ENCODE measurements at regions not wholly inside any gene's neighbourhood (a gene's known extent, or its start where the extent isn't known, plus 50 kb on each side); places are given as distances from the start of the nearest gene placed in this dataset.
"Not testable (repeated sequence)": the region's sequence is repeated elsewhere in the genome, so short reads cannot be mapped to it uniquely, and the experiment has no call there.

- intact Hi-C loops (cut with DNase I; ENCODE audit: low total_unique reads) = no loop called here
- TF ChIP-seq POLR2A (IDR thresholded peaks at IDR 0.05) (no peak), CTCF (IDR thresholded peaks at IDR 0.05 in 4 of 5, conservative IDR thresholded peaks at IDR 0.05 in 1 of 5) (no peak)
- no peaks in the 10 kb centered on the region for H3K27me3 ChIP-seq
- no peak for ATAC-seq
- H3K27ac ChIP-seq = no peak overlapping the region
- DNase-seq = no peak
- H3K4me3 ChIP-seq = no peak overlapping the region
- H3K4me1 ChIP-seq = no peaks in the 10 kb centered on the region
- no peaks in the 10 kb centered on the region for H3K36me3 ChIP-seq
- in situ Hi-C loops (cut with MboI; ENCODE audit: low sequenced_read_pairs in 4 of 4) = no loop called here
- H3K9me3 ChIP-seq = no peaks in the 10 kb centered on the region
Measured at GRCh38 chrX:77119706-77120105, 327.5 kb upstream of the FGF16 start.

- H3K27me3 ChIP-seq; H3K27ac ChIP-seq; H3K36me3 ChIP-seq; DNase-seq; in situ Hi-C loops (cut with MboI; ENCODE audit: low sequenced_read_pairs in 4 of 4); H3K9me3 ChIP-seq; intact Hi-C loops (cut with DNase I; ENCODE audit: low total_unique reads); H3K4me3 ChIP-seq; ATAC-seq; H3K4me1 ChIP-seq: not testable (repeated sequence)
Measured at GRCh38 chrX:77123917-77124316, 323.3 kb upstream of the FGF16 start.

- in situ Hi-C loops (cut with MboI; ENCODE audit: low sequenced_read_pairs in 4 of 4); DNase-seq; H3K9me3 ChIP-seq; ATAC-seq; H3K27me3 ChIP-seq; H3K4me3 ChIP-seq; H3K36me3 ChIP-seq; H3K27ac ChIP-seq; intact Hi-C loops (cut with DNase I; ENCODE audit: low total_unique reads); H3K4me1 ChIP-seq: not testable (repeated sequence)
Measured at GRCh38 chrX:77127571-77127970, 319.6 kb upstream of the FGF16 start.

GRCh38 chrX:77143907-77144306 lies 303.3 kb upstream of the FGF16 start:
- ATAC-seq = no peak
- no peaks in the 10 kb centered on the region for H3K36me3 ChIP-seq
- no peak overlapping the region for H3K4me3 ChIP-seq
- intact Hi-C loops (cut with DNase I; ENCODE audit: low total_unique reads) = no loop called here
- H3K9me3 ChIP-seq = no peaks in the 10 kb centered on the region
- no peaks in the 10 kb centered on the region for H3K4me1 ChIP-seq
- H3K27me3 ChIP-seq = no peaks in the 10 kb centered on the region
- in situ Hi-C loops (cut with MboI; ENCODE audit: low sequenced_read_pairs in 4 of 4) = no loop called here
- no peak overlapping the region for H3K27ac ChIP-seq
- TF ChIP-seq CTCF (IDR thresholded peaks at IDR 0.05 in 4 of 5, conservative IDR thresholded peaks at IDR 0.05 in 1 of 5) = no peak
- TF ChIP-seq POLR2A (IDR thresholded peaks at IDR 0.05) = no peak
- no peak for DNase-seq

GRCh38 chrX:77160301-77160700 lies 286.9 kb upstream of the FGF16 start:
- DNase-seq (no peak), ATAC-seq (no peak)
- H3K27me3 ChIP-seq = no peaks in the 10 kb centered on the region
- no peaks in the 10 kb centered on the region for H3K9me3 ChIP-seq
- no peak overlapping the region for H3K27ac ChIP-seq
- no peak overlapping the region for H3K4me3 ChIP-seq
- H3K4me1 ChIP-seq = no peaks in the 10 kb centered on the region
- in situ Hi-C loops (cut with MboI; ENCODE audit: low sequenced_read_pairs in 4 of 4) (no loop called here), intact Hi-C loops (cut with DNase I; ENCODE audit: low total_unique reads) (no loop called here)
- H3K36me3 ChIP-seq = no peaks in the 10 kb centered on the region
- TF ChIP-seq POLR2A (IDR thresholded peaks at IDR 0.05) (no peak), CTCF (IDR thresholded peaks at IDR 0.05 in 4 of 5, conservative IDR thresholded peaks at IDR 0.05 in 1 of 5) (peak in 1 of 5 experiments; percentile 28)

GRCh38 chrX:77162777-77163176 lies 284.4 kb upstream of the FGF16 start:
- TF ChIP-seq POLR2A (IDR thresholded peaks at IDR 0.05) (no peak), CTCF (IDR thresholded peaks at IDR 0.05 in 4 of 5, conservative IDR thresholded peaks at IDR 0.05 in 1 of 5) (no peak)
- no peak overlapping the region for H3K27ac ChIP-seq
- H3K27me3 ChIP-seq = no peaks in the 10 kb centered on the region
- DNase-seq = no peak
- H3K4me1 ChIP-seq = no peaks in the 10 kb centered on the region
- H3K36me3 ChIP-seq = no peaks in the 10 kb centered on the region
- H3K4me3 ChIP-seq = no peak overlapping the region
- no peaks in the 10 kb centered on the region for H3K9me3 ChIP-seq
- in situ Hi-C loops (cut with MboI; ENCODE audit: low sequenced_read_pairs in 4 of 4) (no loop called here), intact Hi-C loops (cut with DNase I; ENCODE audit: low total_unique reads) (no loop called here)
- no peak for ATAC-seq
